Globus pallidus (tissue), 1 donor: ENCODE measurements at regions not wholly inside any gene's neighbourhood (a gene's known extent, or its start where the extent isn't known, plus 50 kb on each side); places are given as distances from the start of the nearest gene placed in this dataset.

Experiments used
- DNase-seq: peaks from one replicate; pipeline ENCODE4 v3.0.0-alpha.2; 2015; ENCODE audit warnings: low spot score

DNA sequence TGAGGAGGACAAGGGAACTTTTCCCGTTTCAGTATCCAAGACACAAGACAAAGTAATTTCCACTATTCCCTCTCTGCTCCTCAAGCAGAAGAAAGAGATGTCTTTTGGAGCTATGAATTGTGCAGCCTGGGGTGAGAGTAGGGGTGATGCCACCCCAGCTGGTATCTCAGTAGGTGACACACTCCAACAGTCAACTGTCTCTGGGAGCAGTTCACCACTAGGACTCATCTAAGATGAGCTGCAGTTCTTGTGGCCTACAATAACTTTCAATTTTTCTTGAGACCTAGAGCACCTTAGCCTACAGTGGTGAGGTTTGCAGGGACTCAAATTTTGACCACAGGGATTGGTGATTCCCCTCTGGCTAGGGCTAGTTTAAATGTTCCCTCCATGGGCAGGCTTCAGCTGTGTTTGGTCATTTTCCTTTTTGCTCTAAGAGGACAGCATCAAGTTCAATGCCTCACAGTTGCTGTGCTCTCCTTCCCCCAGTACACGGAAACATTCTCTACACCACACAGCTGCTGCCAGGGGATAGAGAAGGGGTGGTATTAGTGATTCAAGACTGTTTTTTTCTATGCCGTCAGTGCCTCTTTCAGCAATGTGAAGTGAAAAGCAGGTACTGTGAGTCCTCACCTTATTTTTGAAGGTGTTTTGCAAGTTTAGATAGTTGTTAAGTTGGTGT, 278.6 kb upstream of the RORB start:
- DNase-seq = no peak

DNA sequence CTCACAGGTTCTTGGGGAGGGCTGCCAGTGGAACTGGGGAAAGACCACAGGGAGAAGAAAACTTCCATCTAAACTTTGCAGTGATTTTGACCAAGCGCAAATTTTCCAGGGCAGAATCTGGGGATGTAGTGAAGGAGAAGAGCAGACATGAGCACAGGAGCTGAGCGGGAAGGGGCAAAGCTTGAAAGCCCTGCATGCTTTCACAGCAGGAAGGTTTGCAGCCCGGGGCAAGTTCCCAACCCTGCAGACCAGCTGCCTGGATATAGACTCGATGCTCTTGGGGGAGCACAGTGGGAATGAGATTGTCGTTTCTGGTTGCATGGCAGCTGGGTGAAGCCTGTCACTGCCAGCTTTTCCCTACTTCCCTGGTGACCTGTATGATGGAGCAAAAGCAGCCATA, 276.8 kb upstream of the RORB start:
- DNase-seq = no peak

DNA sequence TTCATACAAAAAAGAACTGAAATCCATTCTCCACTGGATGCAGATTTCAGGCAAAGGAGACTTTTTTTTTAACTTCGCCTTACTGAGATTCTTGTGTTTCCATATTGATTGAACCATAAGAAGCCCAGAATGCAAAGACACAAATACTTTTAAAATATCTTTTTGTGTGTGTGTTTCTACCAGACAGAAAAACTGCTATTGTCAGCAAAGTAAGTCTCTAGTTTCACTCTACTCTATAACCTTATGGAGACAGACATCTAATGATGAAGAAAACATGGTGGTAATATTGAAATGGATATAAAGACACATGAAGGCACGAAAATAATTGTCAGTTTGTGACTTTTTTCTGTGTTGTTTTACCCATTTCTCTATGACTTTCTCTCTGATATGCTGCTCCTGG, 260.3 kb upstream of the RORB start:
- no peak for DNase-seq

DNA sequence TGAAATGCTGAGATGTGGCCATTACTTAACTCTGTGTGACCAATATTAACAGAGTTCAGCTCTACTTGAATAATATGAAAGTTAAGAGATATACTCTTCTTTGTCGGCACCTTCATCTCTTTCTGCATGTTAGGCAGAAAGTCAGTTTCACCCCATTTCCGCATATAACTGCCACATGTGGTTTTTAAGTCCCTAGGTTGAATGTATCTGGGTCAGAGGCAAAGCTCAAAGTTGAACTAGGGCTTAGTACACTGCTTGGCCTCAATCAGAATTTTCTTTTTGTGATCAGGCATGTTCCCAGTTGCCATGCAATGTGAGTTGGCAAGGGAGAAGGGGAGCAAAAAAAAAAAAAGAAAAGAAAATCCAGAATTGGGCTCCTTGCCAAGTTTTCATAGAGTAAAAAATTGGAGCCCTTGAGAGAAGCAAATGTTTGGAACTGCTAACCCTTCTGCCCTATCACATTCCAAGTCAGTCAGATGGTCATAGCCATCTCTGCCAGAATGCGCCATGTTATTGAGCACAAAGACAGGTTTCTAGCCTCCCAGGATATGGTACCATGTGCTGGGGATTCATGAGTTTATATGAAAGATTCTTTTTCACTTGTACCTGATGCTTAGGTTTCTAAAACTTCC, 251.2 kb upstream of the RORB start:
- DNase-seq = peak; percentile 1

DNA sequence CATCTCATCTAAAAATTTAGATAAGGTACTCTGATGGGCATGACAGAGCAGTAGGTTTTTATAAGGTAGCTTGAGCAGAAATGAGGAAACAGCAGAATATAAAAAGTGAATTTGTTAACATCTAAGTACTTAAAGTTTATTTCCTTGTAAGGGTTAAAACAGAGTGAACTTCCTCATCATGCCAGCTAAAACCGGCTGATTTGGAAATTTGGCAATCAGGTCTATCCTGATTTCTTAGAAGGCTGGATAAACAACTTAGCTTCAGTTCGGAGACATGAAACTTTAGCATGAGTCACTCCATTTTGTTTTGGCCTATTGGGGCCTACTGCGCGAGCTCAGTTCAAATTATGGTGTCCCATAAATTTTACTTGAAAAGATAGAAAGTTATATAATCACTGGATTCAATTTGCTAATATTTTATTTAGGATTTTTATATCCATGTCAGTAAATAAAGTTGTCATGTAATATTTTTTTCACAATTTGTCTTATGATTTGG, 241.6 kb upstream of the RORB start:
- DNase-seq = no peak

DNA sequence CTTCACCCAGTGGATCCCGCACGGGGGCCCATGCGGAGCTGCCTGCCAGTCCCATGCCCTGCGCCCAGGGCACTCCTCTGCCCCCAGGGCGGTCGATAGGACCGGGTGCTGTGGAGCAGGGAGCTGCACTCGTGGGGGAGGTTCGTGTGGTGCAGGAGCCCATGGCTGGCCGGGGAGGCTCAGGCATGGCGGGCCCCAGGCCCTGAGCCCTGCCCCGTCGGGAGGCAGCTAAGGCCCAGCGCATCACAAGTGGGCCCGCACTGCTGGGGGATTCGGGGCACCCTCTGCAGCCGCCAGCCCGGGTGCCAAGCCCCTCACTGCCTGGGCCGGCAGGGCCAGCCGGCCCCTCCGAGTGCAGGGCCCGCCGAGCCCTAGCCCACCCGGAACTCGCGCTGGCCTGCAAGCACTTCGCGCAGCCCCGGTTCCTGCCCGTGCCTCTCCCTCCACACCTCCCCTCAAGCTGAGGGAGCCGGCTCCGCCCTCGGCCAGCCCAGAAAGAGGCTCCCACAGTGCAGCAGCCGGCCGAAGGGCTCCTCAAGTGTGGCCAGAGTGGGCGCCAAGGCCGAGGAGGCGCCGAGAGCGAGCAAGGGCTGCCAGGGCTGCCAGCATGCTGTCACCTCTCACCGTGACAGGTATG, 221.1 kb upstream of the RORB start:
- DNase-seq = no peak

DNA sequence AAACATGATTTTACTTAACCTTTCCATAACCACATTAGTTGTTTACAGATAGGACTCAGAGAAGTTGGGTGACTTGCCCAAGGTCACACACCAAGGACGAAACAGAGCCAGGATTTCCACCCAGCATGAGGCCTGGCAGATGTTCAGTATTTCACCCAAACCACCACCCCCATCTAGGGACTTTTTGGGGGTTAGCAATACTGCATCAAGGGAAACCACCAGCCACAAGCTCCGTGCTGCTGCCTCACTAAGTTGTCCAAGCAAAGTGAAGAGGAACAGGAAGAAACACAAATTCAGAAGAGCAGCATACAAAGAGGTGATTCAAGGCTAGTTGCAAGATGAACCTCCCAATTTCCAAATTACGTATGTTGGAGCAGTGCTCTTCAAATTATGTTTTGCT, 219.6 kb upstream of the RORB start:
- DNase-seq = no peak

DNA sequence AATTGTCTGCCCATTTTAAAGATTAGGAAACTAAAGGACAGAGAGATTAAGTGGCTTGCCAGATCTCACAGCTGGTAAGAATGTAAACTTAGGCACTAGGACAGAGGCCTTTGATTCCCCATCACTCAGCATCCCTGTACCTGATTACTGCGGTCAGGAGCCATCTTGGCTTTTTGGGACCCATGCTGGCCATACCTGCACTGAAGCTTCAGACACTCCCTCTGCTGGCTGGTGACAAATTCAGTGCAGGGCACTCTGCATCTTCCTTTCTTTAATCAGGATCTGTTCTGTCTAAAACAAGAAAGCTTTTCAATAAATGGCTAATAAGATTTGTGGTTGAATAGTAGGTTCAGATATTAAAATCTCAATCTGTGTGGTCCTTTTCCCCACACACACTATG, 215.5 kb upstream of the RORB start:
- no peak for DNase-seq

DNA sequence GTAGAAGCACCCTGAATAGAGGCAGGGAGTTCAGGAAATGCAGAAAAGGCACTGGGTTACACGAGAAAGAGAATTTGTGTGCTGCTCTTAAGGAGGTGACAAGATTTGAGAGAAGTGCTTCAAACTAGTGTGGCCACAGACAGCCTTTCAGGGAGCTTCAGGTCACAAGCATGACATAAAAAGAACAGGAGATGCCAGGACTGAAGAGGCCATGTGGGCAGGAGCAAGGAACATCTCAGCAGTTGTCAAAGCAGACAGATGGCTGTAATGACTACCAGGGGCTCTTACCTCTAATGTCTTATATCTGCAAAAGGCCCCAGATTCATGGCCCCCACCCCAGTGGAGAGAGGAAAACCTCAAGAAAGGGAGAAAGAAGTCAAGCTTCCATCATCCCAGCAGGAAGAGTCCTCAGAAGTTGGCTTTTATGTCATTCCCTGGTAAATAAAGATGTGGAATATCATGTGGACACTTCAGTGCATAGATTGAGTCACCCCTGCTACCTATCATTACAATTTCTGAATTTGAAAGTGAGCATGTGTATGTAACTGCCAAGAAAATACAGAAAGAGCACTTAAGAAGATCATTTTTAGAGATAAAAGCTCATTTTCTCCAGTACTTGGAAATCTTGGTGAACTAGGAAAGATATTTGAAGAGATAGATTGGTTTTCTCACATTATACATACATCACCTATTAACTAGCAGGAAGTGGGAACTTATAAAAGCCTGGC, 214.4 kb upstream of the RORB start:
- DNase-seq = no peak

DNA sequence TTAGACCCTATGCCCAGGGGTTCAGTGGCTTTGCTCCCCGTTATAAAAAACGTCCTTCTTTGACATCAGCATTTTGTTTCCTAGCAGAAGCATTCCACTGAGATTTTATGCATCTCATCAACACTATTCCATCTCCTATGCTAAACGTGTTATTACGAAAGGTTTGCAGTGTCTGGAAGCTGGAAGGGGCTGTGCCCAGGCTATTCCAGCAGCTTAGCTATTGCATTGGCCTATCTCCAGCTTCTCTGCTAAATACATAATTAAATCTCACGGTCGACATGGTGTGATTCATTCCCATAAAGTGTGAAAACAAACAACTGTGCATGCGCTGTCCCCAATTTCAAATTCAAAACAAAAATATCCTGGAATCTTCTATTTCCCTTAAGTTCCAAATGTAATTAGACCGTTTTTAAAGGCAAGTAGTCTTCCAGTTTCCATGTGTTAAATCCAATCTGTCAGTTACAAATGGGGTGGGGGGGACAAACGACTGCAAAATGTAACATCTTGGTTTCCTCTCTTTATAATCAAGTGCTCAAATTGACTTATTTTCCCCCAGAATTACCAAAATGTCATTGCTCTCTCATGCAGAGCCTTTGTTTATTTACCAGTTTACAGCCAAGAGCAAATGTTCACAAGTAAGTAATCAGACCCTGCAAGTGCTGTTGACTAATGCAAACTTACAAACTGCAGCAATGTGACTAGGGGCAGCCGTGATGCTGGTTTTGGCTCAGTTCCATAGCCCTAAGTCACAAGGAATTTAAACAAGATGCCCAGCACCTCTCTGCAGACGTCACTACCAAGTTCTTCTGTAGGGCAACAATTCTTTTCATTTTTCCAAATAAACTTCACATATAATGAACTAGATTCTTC, 212.3 kb upstream of the RORB start:
- no peak for DNase-seq

DNA sequence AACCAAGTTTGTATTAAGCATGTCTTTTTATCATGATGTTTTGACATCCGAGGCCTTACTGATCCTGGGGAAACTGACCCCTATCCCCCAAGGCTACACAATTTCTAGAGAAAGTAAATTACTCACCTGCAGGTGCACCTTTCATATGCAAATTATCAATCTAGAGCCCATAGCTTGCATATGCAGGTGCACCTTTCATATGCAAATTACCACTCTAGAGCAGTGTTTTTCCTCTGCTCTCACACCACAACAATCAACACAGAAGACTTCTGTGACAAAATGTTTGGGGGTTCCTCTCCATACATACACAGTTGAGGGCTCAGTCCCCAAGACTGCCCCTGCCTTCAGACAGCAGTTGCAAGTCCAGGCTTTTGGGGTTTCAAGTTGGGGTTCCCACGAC, 203.7 kb upstream of the RORB start:
- no peak for DNase-seq

DNA sequence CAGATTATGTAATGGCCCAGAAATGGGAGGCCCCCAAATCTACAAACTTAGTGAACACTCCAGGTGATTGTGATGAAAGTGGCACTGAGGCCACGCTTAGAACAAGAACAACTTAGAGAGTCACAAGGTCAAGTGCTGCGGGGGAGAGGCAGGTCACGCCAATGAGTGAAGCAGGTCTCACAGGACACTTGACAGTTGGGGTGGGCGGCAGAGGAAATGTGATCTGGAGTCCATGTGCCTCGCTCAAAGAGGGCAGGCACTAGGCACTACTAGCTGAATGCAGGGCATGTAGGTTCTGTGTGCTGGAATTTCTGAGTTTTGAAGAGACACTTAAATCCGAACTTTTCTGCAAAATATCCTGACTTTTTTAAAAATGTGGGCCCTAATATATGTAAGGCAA, 193.2 kb upstream of the RORB start:
- no peak for DNase-seq

DNA sequence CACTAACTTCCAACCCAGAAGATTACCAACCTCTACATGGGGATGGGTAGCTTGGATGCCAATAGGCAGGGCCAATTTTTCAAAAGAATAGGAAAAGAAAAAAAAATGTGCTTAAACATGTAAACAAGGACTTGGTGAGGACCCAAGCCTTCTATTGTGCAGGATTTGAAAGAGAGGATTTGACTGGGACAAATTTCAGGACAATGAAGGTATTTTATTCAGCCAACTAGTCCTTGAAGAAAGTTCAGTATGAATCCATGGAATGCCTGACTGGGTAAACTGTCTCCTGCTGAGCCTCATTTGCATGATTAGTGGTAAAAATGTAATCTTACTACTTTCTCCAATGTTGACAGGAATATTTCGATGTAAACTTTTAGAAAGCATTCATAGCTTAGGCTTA, 192.5 kb upstream of the RORB start:
- DNase-seq = peak; percentile 21

DNA sequence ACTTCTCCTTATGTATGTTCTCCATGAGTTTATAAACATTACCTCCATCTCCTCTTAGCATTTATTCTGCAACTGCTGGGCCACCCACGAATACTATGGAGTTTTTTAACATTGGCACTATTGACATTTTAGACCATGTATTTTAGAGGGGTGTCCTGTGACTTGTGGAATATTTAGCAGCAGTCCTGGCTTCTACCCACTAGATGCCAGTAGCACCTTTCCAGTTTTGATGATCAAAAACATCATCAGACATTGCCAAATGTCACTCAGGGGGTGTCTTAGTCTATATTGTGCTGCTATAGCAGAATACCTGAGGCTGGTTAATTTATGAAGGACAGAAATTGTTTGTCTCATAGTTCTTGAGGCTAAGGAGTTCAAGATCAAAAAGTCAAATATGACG, 187.5 kb upstream of the RORB start:
- DNase-seq = no peak

DNA sequence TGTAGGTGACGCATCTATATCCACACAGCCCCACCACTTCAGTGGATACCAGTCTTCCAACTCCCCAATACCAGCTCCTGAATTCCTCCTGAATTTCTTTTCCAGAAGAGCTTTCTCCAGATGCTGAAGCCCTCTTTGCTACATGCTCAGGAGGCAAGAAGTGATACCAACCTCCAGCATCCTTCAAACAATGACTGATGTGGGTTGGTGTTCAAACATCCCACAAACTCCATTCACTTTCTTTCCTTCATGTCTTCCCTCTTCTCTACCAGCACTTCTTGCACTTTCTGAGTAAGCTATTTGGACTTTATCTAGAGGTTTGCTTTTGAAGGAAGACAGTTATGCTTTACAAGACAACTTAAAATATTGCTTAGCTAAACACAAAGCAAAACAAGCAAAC, 179.9 kb upstream of the RORB start:
- DNase-seq = no peak

DNA sequence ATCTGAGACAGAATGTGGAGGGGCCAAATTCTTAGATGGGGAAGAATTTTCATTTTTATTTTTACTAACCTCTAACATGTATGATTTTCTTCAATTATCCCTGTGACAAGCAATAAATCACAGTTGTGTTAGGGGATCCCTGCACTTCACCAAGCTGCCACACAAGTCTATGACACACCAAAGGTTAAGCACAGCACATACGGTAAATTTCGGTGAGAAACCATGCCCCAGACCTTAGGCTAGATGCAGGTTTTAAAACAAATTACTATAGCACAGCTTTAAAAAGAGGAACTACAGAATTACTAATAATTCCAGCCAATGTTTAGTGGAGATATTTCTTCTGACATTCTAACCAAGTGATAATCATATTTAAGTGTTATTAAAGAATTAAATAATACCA, 175.7 kb upstream of the RORB start:
- no peak for DNase-seq

DNA sequence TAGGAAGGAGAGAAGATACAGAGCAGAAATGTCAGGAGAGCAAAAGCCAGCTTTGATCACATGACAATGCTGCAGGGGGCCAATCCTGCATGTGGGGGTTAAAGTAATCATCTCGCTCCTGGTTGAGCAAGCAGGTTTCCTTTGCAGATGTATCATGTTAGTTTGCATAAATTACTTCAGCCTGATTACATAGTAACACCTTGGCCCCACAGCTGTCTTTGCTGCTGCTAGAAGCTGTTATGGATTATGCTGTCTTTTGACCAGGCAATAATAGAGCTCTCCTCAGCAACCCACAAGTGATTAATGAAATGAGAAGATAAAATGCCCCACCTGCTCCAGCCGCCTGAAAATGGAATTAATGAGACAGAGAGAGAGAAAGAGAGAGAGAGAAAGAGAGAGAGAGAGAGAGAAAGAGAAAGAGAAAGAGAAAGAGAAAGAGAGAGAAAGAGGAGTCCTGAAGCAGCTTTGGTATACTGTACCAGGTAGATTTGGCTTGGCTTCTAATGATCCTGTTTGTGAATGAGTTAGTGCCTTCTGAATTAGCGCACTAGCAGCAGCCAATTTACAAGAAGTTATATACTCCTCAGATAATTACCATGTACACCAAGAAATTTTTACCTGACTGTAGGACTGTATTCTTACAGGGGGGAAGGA, 174.3 kb upstream of the RORB start:
- DNase-seq = no peak

DNA sequence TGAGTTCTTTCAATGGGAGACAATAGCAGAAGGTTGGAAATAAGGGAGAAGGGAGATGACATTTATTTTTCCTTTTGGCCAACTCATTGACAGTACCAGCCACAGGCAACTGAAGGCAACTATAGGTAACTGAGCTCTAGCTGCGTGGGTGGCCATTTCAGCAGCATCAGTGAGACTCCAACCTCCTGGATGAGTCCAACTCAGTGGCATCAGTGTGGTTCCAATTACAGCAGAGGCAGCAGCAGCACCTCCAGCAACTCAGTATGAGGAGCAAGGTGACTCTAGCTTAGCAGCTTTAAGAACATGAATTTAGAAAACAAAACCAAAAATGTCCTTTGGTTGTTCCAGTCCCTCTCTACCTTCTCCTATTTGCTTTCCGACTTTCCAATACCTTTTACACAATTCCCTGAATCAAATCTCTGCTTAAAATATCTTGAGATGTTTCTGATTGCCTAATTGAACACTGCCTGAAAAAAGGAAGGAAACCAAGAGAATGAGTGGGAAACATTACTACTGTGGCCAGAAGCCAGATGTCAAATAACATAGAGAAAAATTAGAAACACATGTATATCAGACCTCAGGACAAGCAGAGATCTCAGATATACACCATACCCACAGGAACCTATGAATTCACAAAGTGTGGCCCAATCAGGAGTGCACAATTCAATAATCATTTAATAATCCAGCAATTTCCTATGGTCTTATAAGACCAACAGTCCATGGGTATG, 166.5 kb upstream of the RORB start:
- no peak for DNase-seq

DNA sequence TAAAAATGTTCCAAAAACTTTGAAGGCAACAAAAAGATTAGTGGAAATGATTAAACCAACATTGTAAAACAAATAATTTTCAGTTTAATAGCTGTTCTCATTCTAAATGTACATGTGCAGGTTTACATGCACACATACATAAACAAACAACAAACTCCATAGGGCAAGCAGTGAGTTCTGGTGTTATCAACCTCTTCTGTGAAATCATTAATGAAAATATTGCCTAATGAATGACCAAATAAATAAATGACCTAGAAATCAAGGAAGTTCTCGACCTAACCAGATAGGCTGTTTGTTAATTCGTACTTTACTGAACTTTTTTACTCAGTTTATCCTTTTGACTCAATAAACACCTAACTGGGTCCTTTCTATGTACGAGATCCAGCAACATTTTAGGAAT, 165.5 kb upstream of the RORB start:
- no peak for DNase-seq

DNA sequence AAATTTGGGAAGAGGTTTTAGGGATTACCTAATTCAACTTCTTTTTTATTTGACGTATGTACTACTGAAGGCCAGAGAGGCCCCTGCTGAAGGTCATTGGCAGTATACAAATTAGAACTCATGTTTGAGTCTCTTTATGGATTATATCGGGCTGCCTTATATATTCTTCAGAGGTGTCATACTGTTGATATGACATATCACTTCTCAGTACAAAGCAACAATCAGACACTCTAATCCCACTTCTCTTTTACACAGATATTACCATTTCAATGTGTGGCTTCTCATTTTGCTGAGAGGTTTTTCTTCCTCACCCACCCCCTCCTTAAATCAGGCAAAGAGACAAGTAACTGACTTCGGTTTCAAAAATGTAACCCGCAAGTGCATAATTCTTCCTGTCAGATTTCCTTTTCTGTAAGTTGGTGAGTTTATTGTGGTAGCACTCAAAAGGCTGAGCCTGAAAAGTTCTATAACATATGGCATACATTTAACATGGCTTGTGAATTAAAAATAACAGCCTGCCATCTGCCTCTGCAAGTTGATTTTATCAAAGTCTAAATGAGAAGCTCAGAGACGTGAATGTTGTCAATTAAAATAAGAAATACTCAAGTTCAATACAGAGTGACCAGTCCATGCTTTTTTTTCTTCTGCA, 163.6 kb upstream of the RORB start:
- DNase-seq = no peak
